Natural killer cell (primary cell): ENCODE measurements at regions not wholly inside any gene's neighbourhood (a gene's known extent, or its start where the extent isn't known, plus 50 kb on each side); places are given as distances from the start of the nearest gene placed in this dataset.

Source experiments
- ATAC-seq, 3 donors: fragments of 150-1000 bp in 2 of 3; fragments of 200-7000 bp in 1 of 3; cut with Tn5 transposase; 1 replicate in 1 of 3; 2 replicates in 2 of 3; pipeline ENCODE4 v1.10.0; 2021; ENCODE audit warnings: mild to moderate bottlenecking in 2 of 3, moderate library complexity in 2 of 3
- DNase-seq, 2 donors: peaks; one replicate each; pipeline versions ENCODE4 v3.0.0 to v3.0.0-alpha.2; 2013 to 2021; ENCODE audit warnings: mixed read lengths in 1 of 2
- H3K27ac ChIP-seq: one replicate; pipeline ENCODE4 v1.5.1; 2013; ENCODE audit warnings: mild to moderate bottlenecking, low read length
- H3K27me3 ChIP-seq: one replicate; pipeline ENCODE4 v1.6.1; 2013; ENCODE audit warnings: low read length; ENCODE audit not compliant: control insufficient read depth, insufficient read depth
- H3K36me3 ChIP-seq: one replicate; pipeline ENCODE4 v1.6.1; 2013; ENCODE audit warnings: low read length; ENCODE audit not compliant: control insufficient read depth, insufficient read depth
- H3K4me1 ChIP-seq: one replicate; pipeline ENCODE4 v1.6.1; 2013; ENCODE audit warnings: low read length; ENCODE audit not compliant: control insufficient read depth, insufficient read depth
- H3K4me3 ChIP-seq: one replicate; pipeline ENCODE4 v1.5.1; 2013; ENCODE audit warnings: low read length
- H3K9me3 ChIP-seq: one replicate; pipeline ENCODE4 v1.6.1; 2013; ENCODE audit warnings: low read length; ENCODE audit not compliant: control insufficient read depth, insufficient read depth
- H3K27ac Mint-ChIP-seq, 2 donors: one replicate each; pipeline ENCODE4 v1.8.0; 2022; ENCODE audit warnings: mild to moderate bottlenecking in 2 of 2, mixed read lengths in 2 of 2, moderate library complexity in 1 of 2
- H3K27me3 Mint-ChIP-seq, 2 donors: one replicate each; pipeline ENCODE4 v1.8.0; 2022; ENCODE audit warnings: low read depth in 2 of 2, mixed read lengths in 2 of 2
- H3K36me3 Mint-ChIP-seq: one replicate; pipeline ENCODE4 v1.8.0; 2022; ENCODE audit warnings: mixed read lengths
- H3K4me1 Mint-ChIP-seq, 2 donors: one replicate each; pipeline ENCODE4 v1.8.0; 2022; ENCODE audit warnings: mixed read lengths in 2 of 2
- H3K4me3 Mint-ChIP-seq: one replicate; pipeline ENCODE4 v1.8.0; 2022; ENCODE audit warnings: mild to moderate bottlenecking, moderate library complexity, mixed read lengths
- H3K9me3 Mint-ChIP-seq, 2 donors: one replicate each; pipeline ENCODE4 v1.8.0; 2022; ENCODE audit warnings: mixed read lengths in 2 of 2
- WGBS: methylation state at CpG from one replicate; pipeline ENCODE4 v1.1.7; 2013; ENCODE audit warnings: missing lambda C conversion rate; ENCODE audit not compliant: insufficient coverage; 5-methylcytosine and 5-hydroxymethylcytosine counted together
- intact Hi-C: fragments of 100-400 bp; cut with micrococcal nuclease; formaldehyde crosslinking; loops from one replicate; pipeline ENCODE4 v1.14.2; 2022
- TF ChIP-seq, protein P1 (sequence below): fragments of 200-600 bp; IDR thresholded peaks from one replicate; pipeline ENCODE4 v1.8.0; 2022; ENCODE audit warnings: antibody characterized with exemption

DNA sequence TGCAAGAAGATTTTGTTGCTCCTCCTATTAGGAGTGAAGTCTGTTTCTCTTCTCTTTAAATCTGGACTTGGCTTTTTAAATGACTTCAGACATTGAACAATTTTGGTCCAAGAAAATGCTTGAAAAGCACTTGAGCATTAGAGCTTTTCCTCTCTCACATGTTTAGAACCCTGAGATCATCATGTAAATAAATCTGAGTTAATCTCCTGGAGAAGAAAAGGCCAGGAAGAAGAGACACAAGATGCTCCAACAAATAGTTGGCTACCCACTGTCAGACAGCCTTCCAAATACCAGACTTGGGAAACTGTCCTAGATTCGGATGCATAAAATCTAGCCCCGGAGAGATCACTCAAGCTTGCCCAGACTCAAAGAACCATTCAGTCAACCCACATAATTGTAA, 1353.1 kb upstream of the ADGRL4 start:
- no CpG with 5 or more reads among the region's 2 CpGs for WGBS
- no peaks in the 10 kb centered on the region for H3K27me3 Mint-ChIP-seq
- Histone ChIP-seq H3K9me3 (peaks cover 9% of the 10 kb centered on the region), H3K27ac (no peak overlapping the region), H3K36me3 (no peaks in the 10 kb centered on the region), H3K4me3 (no peak overlapping the region), H3K27me3 (no peaks in the 10 kb centered on the region), H3K4me1 (no peaks in the 10 kb centered on the region)
- H3K36me3 Mint-ChIP-seq: no peaks in the 10 kb centered on the region
- no peak overlapping the region for H3K4me3 Mint-ChIP-seq
- ATAC-seq (no peak), DNase-seq (no peak)
- intact Hi-C loops: no loop called here
- no peak overlapping the region for H3K27ac Mint-ChIP-seq
- TF ChIP-seq, protein P1, sequence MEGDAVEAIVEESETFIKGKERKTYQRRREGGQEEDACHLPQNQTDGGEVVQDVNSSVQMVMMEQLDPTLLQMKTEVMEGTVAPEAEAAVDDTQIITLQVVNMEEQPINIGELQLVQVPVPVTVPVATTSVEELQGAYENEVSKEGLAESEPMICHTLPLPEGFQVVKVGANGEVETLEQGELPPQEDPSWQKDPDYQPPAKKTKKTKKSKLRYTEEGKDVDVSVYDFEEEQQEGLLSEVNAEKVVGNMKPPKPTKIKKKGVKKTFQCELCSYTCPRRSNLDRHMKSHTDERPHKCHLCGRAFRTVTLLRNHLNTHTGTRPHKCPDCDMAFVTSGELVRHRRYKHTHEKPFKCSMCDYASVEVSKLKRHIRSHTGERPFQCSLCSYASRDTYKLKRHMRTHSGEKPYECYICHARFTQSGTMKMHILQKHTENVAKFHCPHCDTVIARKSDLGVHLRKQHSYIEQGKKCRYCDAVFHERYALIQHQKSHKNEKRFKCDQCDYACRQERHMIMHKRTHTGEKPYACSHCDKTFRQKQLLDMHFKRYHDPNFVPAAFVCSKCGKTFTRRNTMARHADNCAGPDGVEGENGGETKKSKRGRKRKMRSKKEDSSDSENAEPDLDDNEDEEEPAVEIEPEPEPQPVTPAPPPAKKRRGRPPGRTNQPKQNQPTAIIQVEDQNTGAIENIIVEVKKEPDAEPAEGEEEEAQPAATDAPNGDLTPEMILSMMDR: no peak
- peaks cover 12 to 39% of the 10 kb centered on the region in 2 donors for H3K9me3 Mint-ChIP-seq
- H3K4me1 Mint-ChIP-seq: no peaks in the 10 kb centered on the region

GRCh38 chr1:80349218-80349617, 1342.7 kb upstream of the ADGRL4 start:
- no peaks in the 10 kb centered on the region for H3K36me3 ChIP-seq
- ATAC-seq (no peak), DNase-seq (no peak)
- Mint-ChIP-seq H3K36me3 (peaks cover 9% of the 10 kb centered on the region), H3K9me3 (peaks cover 22 to 25% of the 10 kb centered on the region in 2 donors), H3K27ac (no peak overlapping the region), H3K4me3 (no peak overlapping the region), H3K27me3 (no peaks in the 10 kb centered on the region), H3K4me1 (no peaks in the 10 kb centered on the region)
- TF ChIP-seq, protein P1: no peak
- H3K27me3 ChIP-seq: no peaks in the 10 kb centered on the region
- H3K9me3 ChIP-seq: peaks cover 2% of the 10 kb centered on the region
- no peaks in the 10 kb centered on the region for H3K4me1 ChIP-seq
- intact Hi-C loops: no loop called here
- 91% methylated on average over 9 of the region's 9 CpGs for WGBS
- no peak overlapping the region for H3K4me3 ChIP-seq
- H3K27ac ChIP-seq: no peak overlapping the region

- Histone ChIP-seq H3K9me3 (peaks cover 5% of the 10 kb centered on the region), H3K4me1 (no peaks in the 10 kb centered on the region), H3K4me3 (no peak overlapping the region), H3K27me3 (no peaks in the 10 kb centered on the region), H3K36me3 (no peaks in the 10 kb centered on the region), H3K27ac (no peak overlapping the region)
- H3K27ac Mint-ChIP-seq: no peak overlapping the region
- H3K27me3 Mint-ChIP-seq: no peaks in the 10 kb centered on the region
- H3K9me3 Mint-ChIP-seq: peaks cover 17 to 32% of the 10 kb centered on the region in 2 donors
- H3K36me3 Mint-ChIP-seq: peaks cover 6% of the 10 kb centered on the region
- WGBS: 81% methylated on average over 2 of the region's 3 CpGs
- ATAC-seq: no peak
- intact Hi-C loops: no loop called here
- H3K4me3 Mint-ChIP-seq: no peak overlapping the region
- TF ChIP-seq, protein P1: no peak
- H3K4me1 Mint-ChIP-seq: no peaks in the 10 kb centered on the region
- no peak for DNase-seq
These were observed 1334.5 kb upstream of the ADGRL4 start for GRCh38 chr1:80341021-80341420.

GRCh38 chr1:80318108-80318507, 1311.6 kb upstream of the ADGRL4 start:
- DNase-seq: no peak
- Mint-ChIP-seq H3K4me3 (no peak overlapping the region), H3K9me3 (peaks cover 11 to 15% of the 10 kb centered on the region in 2 donors), H3K36me3 (no peaks in the 10 kb centered on the region), H3K4me1 (no peaks in the 10 kb centered on the region), H3K27ac (no peak overlapping the region), H3K27me3 (no peaks in the 10 kb centered on the region)
- H3K36me3 ChIP-seq: no peaks in the 10 kb centered on the region
- H3K4me1 ChIP-seq: no peaks in the 10 kb centered on the region
- H3K4me3 ChIP-seq: no peak overlapping the region
- H3K27ac ChIP-seq: no peak overlapping the region
- WGBS: no CpG with 5 or more reads among the region's 5 CpGs
- TF ChIP-seq, protein P1: no peak
- intact Hi-C loops: no loop called here
- H3K9me3 ChIP-seq: no peaks in the 10 kb centered on the region
- ATAC-seq: no peak
- H3K27me3 ChIP-seq: no peaks in the 10 kb centered on the region
